HG03442 (cell line): ENCODE measurements at regions not wholly inside any gene's neighbourhood (a gene's known extent, or its start where the extent isn't known, plus 50 kb on each side); places are given as distances from the start of the nearest gene placed in this dataset.

Experiments
- ATAC-seq: cut with Tn5 transposase; IDR thresholded peaks from one replicate; pipeline ENCODE4 v1.9.1; 2021; ENCODE audit warnings: mild to moderate bottlenecking, moderate library complexity; ENCODE audit not compliant: unreplicated experiment

GRCh38 chr5:42898760-42899159 is 87.1 kb upstream of the SELENOP start:
- ATAC-seq = no peak

- ATAC-seq = no peak
These were observed 84.8 kb upstream of the SELENOP start for GRCh38 chr5:42896523-42896922.

GRCh38 chr5:42894057-42894456 is 82.4 kb upstream of the SELENOP start:
- no peak for ATAC-seq

GRCh38 chr5:42889311-42889933 is 77.7 kb upstream of the SELENOP start:
- ATAC-seq = peak; percentile 92

- ATAC-seq = no peak
These were observed 77.1 kb upstream of the SELENOP start for GRCh38 chr5:42888771-42889170.

DNA sequence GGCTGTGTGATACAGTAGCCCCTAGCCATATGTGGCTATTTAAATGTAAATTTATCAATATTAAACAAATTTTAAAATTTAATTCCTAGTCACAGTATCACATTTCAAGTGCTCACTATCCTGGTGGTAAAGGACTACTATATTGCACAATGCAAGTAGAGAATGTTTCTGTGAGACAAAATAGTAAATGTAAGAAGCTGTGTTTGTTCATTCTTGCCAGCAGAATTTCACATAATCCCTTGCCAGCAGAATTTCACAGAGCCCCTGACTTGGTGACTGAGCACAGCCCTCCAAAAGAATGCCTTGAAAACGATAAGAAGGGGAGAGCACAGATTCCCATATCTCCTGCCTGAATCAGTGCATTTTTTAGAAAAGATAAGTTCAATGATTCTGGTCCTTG is 75.9 kb upstream of the SELENOP start:
- no peak for ATAC-seq

GRCh38 chr5:42887097-42887496 is 75.4 kb upstream of the SELENOP start:
- ATAC-seq = no peak

- no peak for ATAC-seq
These were observed 74.9 kb upstream of the SELENOP start for GRCh38 chr5:42886635-42887034.

DNA sequence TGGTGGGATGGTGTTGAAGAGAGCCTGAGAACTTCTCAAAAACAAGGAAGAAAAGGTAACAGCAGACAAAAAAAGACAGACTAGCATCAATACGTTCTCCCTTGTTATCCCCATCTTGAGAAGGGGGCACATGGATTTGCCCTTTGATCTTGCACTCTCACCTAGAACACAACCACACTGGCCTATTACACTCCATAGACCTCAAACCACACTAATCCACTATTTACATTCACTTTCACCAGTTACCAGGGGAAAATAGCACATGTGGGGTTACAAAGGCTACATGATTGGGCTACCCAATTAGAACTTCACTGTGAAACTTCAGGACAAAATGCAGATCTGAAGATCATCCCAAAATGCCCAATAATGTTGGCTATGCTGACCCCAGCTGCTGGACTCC is 72.6 kb upstream of the SELENOP start:
- no peak for ATAC-seq

GRCh38 chr5:42881416-42882117 is 69.9 kb upstream of the SELENOP start:
- no peak for ATAC-seq

- no peak for ATAC-seq
These were observed 68.9 kb upstream of the SELENOP start for GRCh38 chr5:42880496-42881150.

DNA sequence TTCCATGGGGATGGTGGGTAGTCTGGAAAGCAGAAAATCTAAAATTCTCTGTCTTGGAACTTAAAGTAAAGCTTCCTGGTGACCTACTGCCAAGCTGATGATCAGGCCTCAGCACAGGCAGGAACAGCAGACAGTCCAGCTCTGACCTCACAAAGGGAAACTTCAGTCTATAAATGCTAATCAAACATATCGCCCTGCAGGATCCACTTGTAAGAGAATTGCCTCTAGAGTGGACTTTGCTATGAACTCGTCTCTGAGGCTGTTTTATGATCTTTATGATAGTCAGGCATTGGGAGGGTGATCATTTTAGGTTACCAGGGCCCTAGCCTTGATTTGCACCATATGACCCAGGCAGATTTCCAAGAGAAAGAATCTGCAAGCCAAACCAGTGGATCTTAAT is 67.6 kb upstream of the SELENOP start:
- no peak for ATAC-seq

- ATAC-seq = no peak
These were observed 66.9 kb upstream of the SELENOP start for GRCh38 chr5:42878550-42878949.

GRCh38 chr5:42878041-42878440 is 66.3 kb upstream of the SELENOP start:
- ATAC-seq = no peak

GRCh38 chr5:42877431-42877830 is 65.7 kb upstream of the SELENOP start:
- ATAC-seq = no peak

GRCh38 chr5:42876375-42876844 is 64.7 kb upstream of the SELENOP start:
- ATAC-seq = no peak

- ATAC-seq = no peak
These were observed 64.2 kb upstream of the SELENOP start for GRCh38 chr5:42875785-42876374.

DNA sequence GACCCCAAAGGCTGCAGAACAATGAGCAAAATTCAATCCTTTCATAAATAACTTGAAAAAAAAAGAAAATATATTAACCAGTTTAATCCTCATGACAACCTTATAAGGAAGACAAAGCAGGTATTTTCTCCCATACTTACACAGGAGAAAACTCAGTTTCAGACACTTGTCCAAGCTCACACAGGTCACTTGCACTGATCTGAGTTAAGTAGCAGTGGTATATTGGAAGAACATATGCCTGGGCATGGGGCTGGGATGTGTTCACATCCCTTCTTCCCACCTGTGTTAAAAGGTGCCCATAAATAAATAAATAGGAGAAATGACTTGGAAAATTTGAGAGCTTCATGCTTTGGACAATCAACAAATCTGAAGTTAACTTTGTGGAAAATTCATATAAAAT is 63.5 kb upstream of the SELENOP start:
- no peak for ATAC-seq

GRCh38 chr5:42874621-42875198 is 63.0 kb upstream of the SELENOP start:
- ATAC-seq = no peak

GRCh38 chr5:42872865-42873264 is 61.2 kb upstream of the SELENOP start:
- ATAC-seq = no peak

- ATAC-seq = no peak
These were observed 59.3 kb upstream of the SELENOP start for GRCh38 chr5:42870882-42871418.
